DOHH2 (cell line): ENCODE measurements at regions not wholly inside any gene's neighbourhood (a gene's known extent, or its start where the extent isn't known, plus 50 kb on each side); places are given as distances from the start of the nearest gene placed in this dataset.

ENCODE experiments used
- EZH2phosphoT487 ChIP-seq: fragments of 200-600 bp; sonication (generic); IDR thresholded peaks from 2 replicates; pipeline ENCODE4 v1.6.1; 2017; ENCODE audit warnings: borderline replicate concordance, mild to moderate bottlenecking, antibody characterized with exemption, low read length, moderate library complexity, mixed read lengths
- TF ChIP-seq, protein P1 (sequence below): fragments of 200-600 bp; sonication (generic); IDR thresholded peaks from one replicate; pipeline ENCODE4 v1.5.1; 2014; ENCODE audit warnings: antibody characterized with exemption, mild to moderate bottlenecking, low read depth, low read length; ENCODE audit not compliant: poor library complexity, severe bottlenecking

DNA sequence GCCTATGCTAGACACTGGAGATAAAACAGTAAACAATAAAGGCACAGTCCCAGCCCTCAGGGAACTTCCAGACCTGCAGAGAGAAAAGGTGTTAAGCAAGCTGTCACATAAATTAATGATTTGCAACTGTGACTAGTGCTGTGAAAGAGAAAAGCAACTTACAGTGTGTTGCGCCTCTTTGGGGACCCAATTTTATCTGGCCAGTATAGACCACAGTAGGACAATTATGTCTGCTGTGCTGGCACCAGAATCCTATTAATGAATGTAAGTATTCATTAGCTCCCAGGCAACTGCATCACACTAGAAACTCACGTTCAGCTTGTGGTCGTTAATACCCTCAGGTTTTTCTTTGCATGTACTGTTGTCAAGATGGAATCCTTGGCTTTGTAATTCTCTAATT, 55.3 kb upstream of the CHST9 start:
- TF ChIP-seq EZH2phosphoT487, result no peak
- TF ChIP-seq, protein P1, sequence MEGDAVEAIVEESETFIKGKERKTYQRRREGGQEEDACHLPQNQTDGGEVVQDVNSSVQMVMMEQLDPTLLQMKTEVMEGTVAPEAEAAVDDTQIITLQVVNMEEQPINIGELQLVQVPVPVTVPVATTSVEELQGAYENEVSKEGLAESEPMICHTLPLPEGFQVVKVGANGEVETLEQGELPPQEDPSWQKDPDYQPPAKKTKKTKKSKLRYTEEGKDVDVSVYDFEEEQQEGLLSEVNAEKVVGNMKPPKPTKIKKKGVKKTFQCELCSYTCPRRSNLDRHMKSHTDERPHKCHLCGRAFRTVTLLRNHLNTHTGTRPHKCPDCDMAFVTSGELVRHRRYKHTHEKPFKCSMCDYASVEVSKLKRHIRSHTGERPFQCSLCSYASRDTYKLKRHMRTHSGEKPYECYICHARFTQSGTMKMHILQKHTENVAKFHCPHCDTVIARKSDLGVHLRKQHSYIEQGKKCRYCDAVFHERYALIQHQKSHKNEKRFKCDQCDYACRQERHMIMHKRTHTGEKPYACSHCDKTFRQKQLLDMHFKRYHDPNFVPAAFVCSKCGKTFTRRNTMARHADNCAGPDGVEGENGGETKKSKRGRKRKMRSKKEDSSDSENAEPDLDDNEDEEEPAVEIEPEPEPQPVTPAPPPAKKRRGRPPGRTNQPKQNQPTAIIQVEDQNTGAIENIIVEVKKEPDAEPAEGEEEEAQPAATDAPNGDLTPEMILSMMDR, result no peak
